GM18909 (cell line): ENCODE measurements at regions not wholly inside any gene's neighbourhood (a gene's known extent, or its start where the extent isn't known, plus 50 kb on each side); places are given as distances from the start of the nearest gene placed in this dataset.
"Not testable (repeated sequence)": the region's sequence is repeated elsewhere in the genome, so short reads cannot be mapped to it uniquely, and the experiment has no call there.

ENCODE experiments used
- ATAC-seq: cut with Tn5 transposase; IDR thresholded peaks from one replicate; pipeline ENCODE4 v1.9.1; 2021; ENCODE audit warnings: mild to moderate bottlenecking; ENCODE audit not compliant: unreplicated experiment, poor library complexity

DNA sequence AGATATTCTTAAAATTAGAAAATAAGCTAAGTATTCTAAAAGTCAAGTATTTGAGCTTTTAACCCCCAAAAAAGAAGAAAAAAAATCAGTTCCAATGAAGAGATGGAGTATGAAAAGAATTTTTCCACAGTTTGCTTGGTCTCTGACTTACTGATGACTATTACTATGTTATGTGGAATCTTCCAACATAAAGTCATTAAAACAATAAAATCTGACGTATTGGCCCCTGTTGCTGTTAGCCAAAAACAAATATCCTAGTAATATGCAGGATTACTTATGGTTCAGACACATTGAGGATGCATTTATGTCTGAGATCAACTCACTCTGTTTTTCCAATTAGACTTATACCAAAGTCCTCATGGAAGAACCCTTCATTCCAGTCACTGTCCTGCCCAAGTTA is 517.2 kb upstream of the ADGRL3 start:
- ATAC-seq: no peak

DNA sequence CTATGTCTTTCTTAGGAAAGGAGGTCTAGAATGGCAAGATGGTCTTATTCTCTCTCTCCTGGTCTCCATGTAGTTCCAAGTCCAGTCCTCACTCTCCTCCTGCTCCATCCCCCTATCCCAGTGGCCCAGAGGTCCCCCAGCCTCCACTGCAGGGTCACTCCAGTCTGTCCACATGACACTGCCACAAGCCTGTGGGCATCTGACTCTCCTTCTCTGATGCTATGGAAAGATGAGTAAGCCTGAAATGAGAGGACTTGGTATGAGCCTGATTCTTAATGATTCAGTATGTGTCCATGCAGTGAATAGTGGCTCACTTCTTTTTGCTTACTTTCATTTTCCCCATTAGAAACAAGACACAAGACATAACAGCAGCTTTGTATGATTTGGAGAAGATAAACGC is 516.8 kb upstream of the ADGRL3 start:
- no peak for ATAC-seq

DNA sequence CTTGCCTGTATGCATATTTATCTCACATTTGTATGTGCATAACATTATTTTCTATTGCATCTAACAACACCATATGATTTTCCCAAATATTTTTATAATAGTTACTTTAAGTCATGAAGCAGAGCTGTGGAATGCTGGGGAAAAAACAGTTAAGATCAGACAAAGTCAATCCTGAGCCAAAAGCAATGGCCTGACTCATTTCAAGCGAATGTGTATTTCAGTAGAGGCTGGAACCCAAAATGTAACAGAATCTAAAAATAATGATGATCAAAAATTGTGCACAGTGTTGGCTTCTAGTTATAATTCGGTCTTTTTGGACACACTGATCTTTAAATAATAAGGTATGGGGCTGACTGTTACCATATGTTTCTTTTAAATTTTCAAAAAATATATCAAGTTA is 516.2 kb upstream of the ADGRL3 start:
- no peak for ATAC-seq

DNA sequence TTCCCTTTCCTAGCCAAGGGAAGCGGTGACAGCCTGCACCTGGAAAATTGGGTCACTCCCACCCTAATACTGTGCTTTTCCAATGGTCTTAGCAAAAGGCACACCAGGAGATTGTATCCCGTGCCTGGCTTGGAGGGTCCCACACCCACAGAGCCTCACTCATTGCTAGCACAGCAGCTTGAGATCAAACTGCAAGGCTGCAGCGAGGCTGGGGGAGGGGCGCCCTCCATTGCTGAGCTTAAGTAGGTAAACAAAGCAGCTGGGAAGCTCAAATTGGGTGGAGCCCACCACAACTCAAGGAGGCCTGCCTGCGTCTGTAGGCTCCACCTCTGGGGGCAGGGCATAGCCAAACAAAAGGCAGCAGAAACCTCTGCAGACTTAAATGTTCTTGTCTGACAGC is 504.1 kb upstream of the ADGRL3 start:
- not testable (repeated sequence) for ATAC-seq

DNA sequence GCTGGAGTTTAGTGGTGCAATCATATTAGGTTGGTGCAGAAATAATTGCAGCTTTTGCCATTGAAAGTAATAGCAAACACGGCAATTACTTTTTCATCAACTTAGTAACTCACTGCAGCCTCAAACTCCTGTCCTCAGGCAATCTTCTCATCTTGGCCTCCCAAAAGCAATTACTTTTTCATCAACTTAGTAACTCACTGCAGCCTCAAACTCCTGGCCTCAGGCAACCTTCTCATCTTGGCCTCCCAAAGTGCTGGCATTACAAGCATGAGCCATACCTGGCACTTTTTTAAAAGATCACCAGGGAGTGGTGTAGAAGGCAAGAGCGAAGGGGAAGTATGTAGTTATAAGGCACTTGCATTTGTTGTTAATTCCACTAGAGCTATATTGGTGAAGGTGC is 491.1 kb upstream of the ADGRL3 start:
- no peak for ATAC-seq

DNA sequence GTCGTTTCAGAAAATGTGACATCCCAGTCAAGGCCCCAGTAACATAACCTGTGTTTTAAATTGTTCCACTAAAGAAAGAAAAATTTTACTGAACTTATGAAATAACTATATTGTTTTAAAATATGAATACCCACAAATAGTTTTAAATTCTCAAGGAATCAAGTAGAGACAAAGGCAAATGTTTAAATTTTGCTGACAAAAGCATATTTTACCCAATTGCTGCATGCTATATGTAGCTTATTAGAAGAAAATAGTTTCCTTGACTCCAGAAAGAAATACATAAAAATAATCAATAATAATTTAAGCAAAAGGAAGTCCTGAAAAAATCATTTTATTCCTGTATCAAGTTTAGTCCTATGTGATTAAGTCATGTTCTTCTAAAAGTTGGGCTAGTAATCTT is 481.3 kb upstream of the ADGRL3 start:
- ATAC-seq: no peak

DNA sequence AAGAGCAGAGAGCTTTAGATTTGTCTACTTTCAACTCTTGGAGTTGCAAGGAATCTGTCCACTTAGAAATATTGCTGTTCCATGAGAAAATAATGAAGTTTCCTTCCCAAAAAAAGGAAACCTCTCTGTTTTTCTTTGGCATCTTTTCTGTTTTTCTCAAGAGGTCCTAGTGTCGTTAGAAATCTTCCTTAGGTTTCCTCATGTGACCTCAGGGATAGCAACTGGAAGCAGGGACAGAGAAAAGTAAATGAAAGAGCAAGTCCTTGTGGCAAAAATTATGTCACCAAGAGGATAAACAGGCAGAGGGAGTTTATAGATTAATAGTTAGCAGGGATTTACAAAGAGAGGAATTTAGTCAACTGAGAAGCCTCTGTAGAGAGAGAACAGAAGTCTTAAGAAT is 478.4 kb upstream of the ADGRL3 start:
- ATAC-seq: no peak

DNA sequence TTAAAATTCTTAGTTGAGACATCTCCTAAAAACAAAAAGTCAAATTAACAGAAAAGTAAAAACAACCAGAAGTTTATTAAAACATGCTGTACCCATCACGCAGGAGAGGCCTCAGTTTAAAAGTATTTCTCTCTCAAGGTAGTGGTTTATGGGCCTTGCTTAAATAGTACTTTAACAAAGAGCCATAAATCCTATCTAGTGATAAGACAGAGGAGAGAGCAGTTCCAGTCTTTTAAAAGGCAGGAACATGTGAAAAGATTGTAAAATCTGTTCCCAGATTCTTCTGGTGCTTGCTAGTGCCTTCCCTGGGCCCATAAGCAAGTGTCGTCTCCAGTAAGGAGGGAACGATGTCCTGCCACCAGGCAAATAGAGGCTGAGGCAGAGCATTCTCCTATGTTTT is 476.3 kb upstream of the ADGRL3 start:
- ATAC-seq: no peak

DNA sequence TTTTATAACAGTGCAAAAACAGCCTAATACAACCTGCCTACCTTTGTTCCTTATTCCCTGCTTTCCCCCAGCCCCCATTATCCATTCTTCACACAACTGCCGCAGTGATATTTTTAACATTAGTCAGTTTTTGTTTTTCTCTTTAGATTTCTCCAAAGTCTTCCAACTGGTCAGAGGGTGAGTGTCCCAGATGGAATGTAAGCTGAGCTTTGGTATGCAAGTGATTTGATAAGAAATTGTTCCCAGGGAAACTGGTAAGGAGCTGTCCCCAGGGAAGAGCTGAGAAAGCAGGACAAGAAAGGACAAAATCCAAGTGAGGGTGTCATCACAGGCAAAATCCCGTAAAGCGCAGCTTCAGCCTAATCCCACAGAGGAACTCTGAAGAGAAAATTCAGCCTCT is 475.5 kb upstream of the ADGRL3 start:
- no peak for ATAC-seq

DNA sequence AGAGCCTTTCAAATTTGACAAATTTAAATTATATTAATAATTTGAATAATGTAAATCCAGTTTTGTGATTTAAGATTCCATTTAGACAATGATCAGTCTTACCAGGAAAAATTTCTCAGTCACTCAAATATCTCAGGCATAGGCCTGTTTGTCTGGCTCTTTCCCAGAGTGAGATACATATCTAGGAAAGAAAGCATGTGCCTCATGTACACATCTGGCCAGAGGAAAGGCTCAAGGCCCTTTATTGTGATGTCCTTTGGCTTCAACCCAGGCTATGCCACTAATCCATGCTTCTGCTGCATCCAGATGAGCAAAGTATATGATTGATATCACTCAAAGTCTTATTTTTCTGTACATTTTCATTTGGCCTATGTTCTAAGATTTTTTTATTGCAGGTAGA is 473.3 kb upstream of the ADGRL3 start:
- ATAC-seq: no peak

DNA sequence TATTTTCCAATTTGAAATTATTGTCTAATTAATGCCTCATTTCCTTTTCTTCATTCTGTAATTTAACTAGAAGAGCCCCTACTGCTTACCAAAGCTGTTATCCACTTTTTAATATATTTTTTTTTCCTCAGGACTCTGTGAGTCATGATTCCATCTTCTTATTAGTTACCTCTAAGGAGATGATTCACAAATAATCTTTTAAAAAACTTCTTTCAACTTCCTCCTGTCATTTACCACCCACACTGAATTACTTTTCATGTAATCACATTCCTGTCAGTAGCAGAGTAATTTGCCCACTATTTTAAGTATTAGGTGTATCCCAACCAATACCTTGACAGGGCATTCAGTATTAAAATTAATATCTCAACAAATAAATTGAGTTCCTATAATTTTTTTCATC is 470.9 kb upstream of the ADGRL3 start:
- ATAC-seq: no peak

DNA sequence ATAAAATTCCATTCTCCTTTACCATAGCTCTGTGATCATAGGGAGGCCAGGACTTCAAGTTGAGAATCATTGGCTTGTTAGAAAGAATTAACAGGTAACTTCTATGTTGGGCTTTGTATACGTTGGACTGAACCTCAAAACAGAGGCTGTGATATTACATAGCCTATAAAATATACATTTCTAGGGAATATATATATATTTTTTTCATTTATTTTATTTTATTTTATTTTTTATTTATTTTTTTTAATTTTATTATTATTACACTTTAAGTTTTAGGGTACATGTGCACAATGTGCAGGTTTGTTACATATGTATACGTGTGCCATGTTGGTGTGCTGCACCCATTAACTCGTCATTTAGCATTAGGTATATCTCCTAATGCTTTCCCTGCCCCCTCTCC is 470.4 kb upstream of the ADGRL3 start:
- not testable (repeated sequence) for ATAC-seq

DNA sequence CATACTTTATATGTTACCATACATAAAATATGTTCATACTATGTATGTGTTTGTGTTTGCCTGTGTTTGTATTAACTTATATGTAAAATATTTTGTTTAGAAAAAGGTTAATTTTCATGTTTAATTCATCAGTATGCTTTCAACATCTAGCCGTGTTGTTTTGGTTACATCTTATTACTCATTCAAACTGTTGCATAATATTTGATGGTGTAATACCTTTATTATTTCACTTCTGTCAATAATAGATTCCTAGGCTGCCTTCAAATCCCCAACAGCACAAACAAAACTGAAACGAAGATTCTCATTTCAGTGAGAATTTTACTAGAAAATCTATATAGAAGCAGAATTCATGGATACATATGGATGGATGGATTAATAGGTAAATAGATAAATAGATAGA is 462.3 kb upstream of the ADGRL3 start:
- ATAC-seq: no peak

DNA sequence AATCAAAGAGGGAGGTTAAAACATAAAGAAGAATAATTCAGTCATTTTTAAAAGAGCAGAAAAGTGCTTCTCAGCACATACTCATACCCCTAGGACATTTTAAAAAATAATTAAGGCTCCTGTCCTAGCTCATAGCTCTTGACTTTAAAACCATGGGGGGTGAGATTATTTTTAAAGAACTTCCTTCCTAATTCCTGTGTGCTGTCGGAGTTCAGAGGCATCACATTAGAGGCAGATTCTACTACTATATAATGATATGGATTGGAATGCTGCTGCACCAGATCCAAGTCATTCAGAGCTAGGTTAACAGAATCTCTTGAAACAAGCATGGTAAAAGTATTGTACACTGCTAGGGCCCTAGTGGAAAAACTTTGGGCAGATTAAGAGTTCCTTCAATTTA is 456.5 kb upstream of the ADGRL3 start:
- no peak for ATAC-seq

DNA sequence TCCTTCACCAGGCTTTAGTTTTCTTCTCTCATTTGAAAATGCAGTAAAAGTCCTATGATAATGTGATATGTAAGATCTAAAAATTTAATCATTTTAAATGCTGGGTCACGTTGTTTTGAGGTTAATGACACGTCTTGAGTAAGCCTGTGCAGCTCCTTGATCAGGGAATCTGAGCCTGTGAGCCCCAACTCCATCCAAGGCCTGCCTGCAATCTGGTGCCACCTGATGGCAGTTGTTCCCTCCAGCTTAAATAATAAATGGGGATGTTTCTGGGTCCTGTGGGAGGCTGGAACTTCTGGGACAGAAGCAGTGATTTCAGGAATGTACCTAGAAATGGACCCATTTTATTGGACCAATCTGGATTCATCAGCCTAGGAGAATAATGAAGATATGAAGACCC is 455.4 kb upstream of the ADGRL3 start:
- ATAC-seq: no peak

DNA sequence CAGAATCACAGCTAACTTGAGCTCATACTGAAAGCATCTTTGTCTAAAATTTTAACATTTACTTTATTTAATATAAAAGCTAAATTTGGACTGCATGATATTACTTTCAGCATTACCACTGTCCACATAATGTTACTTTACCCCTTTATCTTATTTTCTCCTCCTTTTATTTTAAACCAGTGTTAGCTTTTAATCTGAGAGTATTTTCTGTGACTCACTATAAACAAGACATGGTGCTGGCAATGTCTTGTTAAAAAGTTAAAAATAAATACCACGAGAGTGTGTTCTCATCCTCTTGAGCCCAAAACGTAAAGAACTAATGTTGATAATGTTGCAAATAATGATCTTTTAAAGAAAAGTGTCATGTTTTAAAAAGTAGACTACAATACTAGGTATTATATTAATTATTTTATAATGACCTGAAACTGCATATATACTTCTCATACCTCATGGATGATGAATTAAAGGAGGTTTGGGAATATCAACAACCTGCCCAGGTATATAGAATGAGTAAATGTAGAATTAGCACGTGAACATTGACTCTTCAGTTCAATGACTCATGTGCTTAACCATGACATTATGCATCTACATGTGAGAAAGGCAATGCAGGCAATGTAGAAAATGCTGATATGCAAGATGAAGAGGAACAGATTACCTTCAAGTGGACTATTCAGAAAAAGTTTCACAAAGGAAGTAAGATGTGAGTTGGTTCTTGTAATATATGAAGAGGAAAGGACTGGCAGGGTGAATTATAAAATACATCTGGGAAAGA is 454.1 kb upstream of the ADGRL3 start:
- ATAC-seq: no peak

DNA sequence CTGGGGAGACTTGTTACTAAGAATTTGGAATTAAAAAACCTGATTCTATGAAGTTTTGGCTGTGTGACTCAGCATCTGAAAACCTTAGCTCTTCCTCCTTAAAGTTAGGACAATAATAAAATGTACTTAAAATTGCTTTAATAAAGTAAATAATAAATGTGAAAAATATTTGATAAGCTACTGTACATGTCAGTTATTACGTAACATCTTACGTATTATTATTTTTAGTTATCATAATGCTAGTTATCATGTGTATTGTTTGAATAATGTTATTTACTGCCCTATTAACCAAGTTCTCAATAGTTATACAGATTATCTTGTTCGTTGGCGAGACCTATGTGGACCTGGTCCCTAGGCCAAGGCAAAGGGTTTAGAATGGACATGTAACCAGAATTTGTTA is 449.2 kb upstream of the ADGRL3 start:
- no peak for ATAC-seq

DNA sequence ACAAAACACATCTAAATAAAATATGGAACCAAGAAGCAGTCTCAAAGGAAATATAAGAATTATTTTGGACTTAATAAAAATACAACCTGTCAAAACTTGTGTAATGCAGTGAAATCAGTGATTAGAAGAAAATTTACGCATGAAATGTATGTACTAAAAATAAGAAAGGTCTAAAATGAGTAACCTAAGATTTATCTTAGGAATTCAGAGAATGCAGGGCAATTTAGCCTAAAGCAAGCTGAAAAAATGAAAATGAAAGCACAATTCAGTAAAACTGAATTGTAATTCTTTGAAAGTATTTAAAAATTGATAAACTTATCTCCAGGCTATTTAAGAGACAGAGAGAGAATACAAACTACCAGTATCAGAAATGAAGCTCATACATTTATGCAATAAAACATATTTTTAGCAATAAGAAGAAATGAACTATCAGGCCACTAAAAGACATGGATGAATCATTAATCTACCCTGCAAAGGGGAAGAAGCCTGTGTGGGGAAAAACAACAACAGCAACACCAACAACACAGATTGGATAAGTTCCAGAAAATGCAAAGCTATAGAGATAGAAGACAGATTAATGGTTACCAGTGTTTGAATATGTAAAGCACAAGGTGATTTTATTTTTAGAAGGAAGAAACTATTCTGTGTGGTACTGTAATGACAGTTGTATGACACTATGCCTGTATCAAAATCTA is 442.0 kb upstream of the ADGRL3 start:
- ATAC-seq: no peak

DNA sequence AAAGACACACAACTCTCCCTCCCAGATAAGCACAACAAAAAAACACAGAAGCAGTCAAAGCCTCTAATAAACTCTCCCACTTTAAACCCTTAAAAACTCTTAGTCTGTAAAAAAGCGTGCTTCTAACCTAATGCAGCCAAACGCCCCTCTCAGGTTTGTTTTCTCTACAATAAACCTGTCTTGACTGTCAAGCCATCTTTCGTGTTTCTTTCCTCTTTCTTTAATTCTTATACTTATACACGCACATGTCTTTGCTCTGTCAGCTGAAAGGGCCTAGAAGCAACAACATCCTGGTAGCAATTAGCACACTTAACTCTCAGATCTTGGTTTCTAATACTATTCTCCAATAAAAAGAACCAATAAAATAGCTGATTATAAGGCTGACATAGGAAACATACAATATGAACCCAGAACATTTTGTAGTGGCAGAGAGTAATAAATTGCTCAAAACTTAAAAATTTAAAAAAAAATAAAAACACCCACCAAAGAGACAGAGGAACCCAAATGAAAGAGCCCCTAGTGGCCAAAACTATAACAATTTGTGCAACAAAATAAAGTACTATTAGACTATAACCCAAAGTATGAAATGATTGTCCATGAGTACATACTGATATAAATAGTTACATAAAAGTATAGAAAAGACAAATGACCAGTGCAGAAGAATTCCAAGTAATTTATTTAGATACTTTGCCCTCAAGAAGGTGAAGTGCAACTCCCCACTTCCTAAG is 440.4 kb upstream of the ADGRL3 start:
- no peak for ATAC-seq

DNA sequence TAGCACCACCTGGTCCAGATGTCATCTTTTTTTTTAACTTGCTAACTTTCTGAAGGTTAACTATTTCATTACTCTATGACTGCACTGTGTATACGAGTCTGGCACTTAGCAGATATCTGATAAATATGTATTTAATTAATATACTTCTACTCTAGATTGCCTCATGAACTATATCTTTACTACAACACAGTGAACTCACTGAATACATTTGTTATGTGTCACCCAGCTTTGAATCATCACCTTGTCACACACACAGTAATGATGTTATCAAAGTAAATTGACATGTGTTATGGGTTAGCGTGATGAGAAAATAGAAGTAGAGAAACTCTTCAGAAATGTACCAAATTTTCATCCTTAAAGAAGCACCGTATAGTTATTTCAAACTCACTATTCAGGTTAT is 419.3 kb upstream of the ADGRL3 start:
- ATAC-seq: no peak

DNA sequence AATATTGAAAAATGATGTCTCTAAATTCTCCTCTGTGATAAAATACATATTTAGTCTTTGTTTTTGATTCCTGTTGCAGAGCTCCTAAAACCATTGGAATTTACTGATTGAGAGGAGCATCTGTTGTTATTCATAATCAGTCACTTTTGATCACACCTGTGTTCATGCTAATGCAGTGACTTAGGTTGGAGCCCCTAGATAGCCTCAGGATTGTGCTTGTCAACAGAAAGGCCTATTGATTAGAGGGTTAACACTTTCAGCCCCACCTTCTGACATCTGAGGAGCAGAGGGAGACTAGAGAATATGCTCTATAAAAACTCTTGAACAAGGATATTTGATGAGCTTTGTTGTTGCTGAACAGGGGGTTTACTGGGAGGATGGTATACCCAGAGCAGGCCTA is 409.5 kb upstream of the ADGRL3 start:
- no peak for ATAC-seq

DNA sequence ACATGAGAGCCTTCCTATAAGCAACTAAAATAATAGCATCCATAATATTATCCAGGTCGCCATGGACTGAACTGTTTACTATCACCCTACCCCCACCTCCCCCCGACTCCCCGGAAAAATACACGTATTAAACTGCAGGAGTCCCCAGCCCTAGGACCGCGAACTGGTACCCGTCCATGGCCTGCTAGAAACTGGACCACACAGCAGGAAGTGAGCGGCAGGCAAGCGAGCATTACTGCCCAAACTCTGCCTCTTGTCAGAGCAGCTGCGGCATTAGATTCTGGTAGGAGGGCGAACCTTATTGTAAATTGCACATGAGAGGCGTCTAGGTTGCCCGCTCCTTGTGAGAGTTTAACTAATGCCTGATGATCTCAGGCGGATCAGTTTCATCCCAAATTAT is 405.8 kb upstream of the ADGRL3 start:
- no peak for ATAC-seq
